Type B pancreatic cell (in vitro differentiated cells): ENCODE measurements at regions not wholly inside any gene's neighbourhood (a gene's known extent, or its start where the extent isn't known, plus 50 kb on each side); places are given as distances from the start of the nearest gene placed in this dataset.

Experiments
- DNase-seq: peaks from one replicate; pipeline ENCODE4 v3.0.0; 2021; ENCODE audit warnings: mixed read lengths; ENCODE audit not compliant: unreplicated experiment; ENCODE audit errors: extremely low spot score
- H3K27ac Mint-ChIP-seq: 2 replicates; pipeline ENCODE4 v1.8.0; 2021; ENCODE audit warnings: mild to moderate bottlenecking, mixed read lengths
- H3K27me3 Mint-ChIP-seq: 2 replicates; pipeline ENCODE4 v1.8.0; 2021; ENCODE audit warnings: mixed read lengths
- H3K36me3 Mint-ChIP-seq: 2 replicates; pipeline ENCODE4 v1.8.0; 2021; ENCODE audit warnings: mixed read lengths
- H3K4me1 Mint-ChIP-seq: one replicate; pipeline ENCODE4 v1.8.0; 2021; ENCODE audit warnings: mixed read lengths; ENCODE audit not compliant: unreplicated experiment
- H3K4me3 Mint-ChIP-seq: 2 replicates; pipeline ENCODE4 v1.8.0; 2021; ENCODE audit warnings: mild to moderate bottlenecking, mixed read lengths
- H3K9me3 Mint-ChIP-seq: 2 replicates; pipeline ENCODE4 v1.8.0; 2021; ENCODE audit warnings: mixed read lengths
- TF ChIP-seq, protein P1 (sequence below): fragments of 200-600 bp; sonication (generic); conservative IDR thresholded peaks from 2 replicates; pipeline ENCODE4 v1.5.0; 2021; ENCODE audit warnings: antibody characterized with exemption, mild to moderate bottlenecking

DNA sequence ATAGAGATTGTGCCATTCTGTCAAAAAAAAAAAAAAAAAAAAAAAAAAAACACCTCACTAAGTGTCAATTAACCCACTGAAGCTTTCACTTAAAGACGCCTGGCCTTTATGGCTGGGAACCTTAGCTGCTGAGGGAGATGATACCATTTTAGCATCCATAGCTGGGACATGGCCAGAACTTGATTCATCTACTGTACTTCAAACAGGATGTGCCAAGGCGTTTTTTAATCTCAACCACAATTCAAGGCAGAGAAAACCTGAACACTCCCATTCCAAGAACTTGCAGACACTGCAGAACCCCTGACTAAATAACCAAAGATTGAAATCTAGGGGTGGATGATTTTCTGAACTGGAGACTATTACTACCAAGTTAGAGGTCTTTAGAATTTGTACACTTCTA lies 996.6 kb downstream of the SORCS1 start:
- no peak overlapping the region for H3K27ac Mint-ChIP-seq
- H3K4me1 Mint-ChIP-seq: no peaks in the 10 kb centered on the region
- no peaks in the 10 kb centered on the region for H3K27me3 Mint-ChIP-seq
- DNase-seq: no peak
- H3K4me3 Mint-ChIP-seq: no peak overlapping the region
- TF ChIP-seq, protein P1, sequence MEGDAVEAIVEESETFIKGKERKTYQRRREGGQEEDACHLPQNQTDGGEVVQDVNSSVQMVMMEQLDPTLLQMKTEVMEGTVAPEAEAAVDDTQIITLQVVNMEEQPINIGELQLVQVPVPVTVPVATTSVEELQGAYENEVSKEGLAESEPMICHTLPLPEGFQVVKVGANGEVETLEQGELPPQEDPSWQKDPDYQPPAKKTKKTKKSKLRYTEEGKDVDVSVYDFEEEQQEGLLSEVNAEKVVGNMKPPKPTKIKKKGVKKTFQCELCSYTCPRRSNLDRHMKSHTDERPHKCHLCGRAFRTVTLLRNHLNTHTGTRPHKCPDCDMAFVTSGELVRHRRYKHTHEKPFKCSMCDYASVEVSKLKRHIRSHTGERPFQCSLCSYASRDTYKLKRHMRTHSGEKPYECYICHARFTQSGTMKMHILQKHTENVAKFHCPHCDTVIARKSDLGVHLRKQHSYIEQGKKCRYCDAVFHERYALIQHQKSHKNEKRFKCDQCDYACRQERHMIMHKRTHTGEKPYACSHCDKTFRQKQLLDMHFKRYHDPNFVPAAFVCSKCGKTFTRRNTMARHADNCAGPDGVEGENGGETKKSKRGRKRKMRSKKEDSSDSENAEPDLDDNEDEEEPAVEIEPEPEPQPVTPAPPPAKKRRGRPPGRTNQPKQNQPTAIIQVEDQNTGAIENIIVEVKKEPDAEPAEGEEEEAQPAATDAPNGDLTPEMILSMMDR: no peak
- H3K36me3 Mint-ChIP-seq: no peaks in the 10 kb centered on the region
- peaks cover 6% of the 10 kb centered on the region for H3K9me3 Mint-ChIP-seq

DNA sequence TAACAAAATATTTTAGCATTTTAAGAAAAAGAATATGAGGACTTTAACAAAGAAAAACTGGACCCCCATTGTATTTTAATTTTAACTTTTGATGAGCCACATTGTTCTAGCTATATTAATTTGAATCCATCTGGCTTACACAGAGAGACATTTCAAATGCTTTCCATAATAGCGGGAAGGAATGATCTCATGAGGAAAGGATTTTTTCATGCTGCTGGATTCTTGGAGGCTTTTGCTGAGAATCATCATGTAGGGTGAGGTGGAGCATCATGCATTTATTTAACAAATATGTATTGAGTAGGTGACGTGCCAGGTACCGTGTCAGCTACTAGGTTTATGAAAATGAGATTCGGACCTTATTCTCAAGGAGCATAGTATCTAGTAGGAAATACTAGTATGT lies 1006.3 kb downstream of the SORCS1 start:
- peaks cover 16% of the 10 kb centered on the region for H3K9me3 Mint-ChIP-seq

DNA sequence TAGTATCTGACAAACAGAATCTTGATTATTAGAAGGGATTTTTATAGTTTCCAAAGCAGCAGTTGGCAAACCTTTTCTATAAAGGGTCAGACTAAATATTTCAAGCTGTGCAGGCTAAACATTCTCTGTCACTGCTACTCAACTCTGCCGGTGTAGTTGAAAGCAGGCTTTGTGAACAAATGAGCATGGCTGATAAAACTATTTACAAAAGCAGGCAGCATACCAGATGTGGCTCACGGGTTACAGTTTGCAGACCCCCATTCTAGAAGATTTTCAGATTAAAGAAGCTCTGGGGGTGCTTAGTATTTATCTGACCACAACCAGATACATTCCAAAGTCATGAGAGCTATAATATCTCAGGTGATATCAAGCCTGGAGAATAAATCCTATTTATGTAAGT lies 1017.5 kb downstream of the SORCS1 start:
- no peaks in the 10 kb centered on the region for H3K27me3 Mint-ChIP-seq
- no peak overlapping the region for H3K27ac Mint-ChIP-seq
- TF ChIP-seq, protein P1: no peak
- H3K4me1 Mint-ChIP-seq: peaks cover 25% of the 10 kb centered on the region
- peaks cover 3% of the 10 kb centered on the region for H3K9me3 Mint-ChIP-seq
- no peaks in the 10 kb centered on the region for H3K36me3 Mint-ChIP-seq
- H3K4me3 Mint-ChIP-seq: peak overlapping the region; percentile 42
- DNase-seq: no peak

More for the DNA sequence above, 1006.3 kb downstream of the SORCS1 start:
- Mint-ChIP-seq H3K27me3 (no peaks in the 10 kb centered on the region), H3K27ac (no peak overlapping the region), H3K4me3 (no peak overlapping the region), H3K4me1 (peaks cover 19% of the 10 kb centered on the region), H3K36me3 (no peaks in the 10 kb centered on the region)
- DNase-seq: no peak
- TF ChIP-seq, protein P1: no peak

DNA sequence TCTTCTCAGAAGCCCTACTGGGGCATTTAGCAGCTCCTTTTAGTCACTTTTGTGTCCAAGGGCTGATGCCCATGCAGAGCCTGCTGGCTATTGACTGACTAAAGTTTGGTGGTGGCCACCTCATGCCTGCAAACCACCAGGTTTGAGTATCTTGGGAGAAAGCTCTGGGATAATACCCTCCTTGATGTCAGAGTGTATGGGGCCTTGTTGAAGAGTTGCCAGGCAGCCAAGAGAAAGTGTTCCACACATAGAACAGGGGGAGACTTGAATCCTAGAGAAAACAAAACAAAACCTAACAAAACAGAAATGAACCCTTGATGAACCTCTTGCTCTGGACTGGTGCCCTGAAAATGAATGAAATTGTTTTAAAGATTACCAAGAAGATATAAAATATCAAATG lies 1024.6 kb downstream of the SORCS1 start:
- Mint-ChIP-seq H3K4me3 (no peak overlapping the region), H3K27me3 (no peaks in the 10 kb centered on the region), H3K9me3 (peaks cover 3% of the 10 kb centered on the region), H3K36me3 (no peaks in the 10 kb centered on the region), H3K27ac (no peak overlapping the region), H3K4me1 (peaks cover 11% of the 10 kb centered on the region)
- DNase-seq: no peak
- TF ChIP-seq, protein P1: no peak

DNA sequence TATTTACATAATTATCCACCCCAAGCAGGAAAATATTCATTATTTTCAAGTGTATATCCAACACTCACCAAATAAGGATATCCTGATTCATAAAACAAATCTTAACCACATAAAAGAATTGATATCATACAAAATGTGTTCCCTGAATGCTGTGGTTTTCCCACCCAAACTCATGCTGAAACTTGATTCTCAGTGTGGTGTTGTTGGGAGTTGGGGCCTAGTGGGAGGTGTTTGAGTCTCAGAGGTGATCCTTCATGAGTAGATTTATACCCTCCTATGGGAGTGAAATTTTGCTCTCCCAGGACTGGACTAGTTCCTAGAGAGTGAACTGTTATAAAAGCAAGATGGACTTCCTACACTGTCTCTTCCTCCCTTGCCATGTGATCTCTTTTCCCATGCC lies 1028.3 kb downstream of the SORCS1 start:
- Mint-ChIP-seq H3K27me3 (no peaks in the 10 kb centered on the region), H3K36me3 (no peaks in the 10 kb centered on the region), H3K9me3 (no peaks in the 10 kb centered on the region), H3K4me1 (peaks cover 7% of the 10 kb centered on the region), H3K27ac (no peak overlapping the region), H3K4me3 (no peak overlapping the region)
- TF ChIP-seq, protein P1: no peak
- DNase-seq: no peak
